ENCODE measurements at regions not wholly inside any gene's neighbourhood (a gene's known extent, or its start where the extent isn't known, plus 50 kb on each side); places are given as distances from the start of the nearest gene placed in this dataset.

DNA sequence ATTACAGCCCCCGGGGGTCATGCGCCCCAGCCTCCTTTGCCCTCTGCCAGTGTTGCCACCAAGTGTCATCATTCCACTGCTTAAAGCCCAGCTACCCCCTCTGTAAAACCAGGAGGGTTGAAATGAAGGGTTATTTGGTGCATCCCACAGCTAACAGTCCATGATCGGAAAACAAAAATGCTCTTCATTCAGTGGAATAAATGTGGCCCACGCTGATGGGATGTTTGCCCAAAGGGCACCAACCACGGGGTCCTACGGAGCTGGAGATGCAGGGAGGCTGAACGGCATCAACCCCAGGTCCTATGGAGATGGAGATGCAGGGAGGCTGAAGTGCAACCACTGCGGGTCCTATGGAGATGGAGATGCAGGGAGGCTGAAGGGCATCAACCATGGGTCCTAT is 218.5 kb upstream of the IRX1 start:
- TF ChIP-seq, protein P1, sequence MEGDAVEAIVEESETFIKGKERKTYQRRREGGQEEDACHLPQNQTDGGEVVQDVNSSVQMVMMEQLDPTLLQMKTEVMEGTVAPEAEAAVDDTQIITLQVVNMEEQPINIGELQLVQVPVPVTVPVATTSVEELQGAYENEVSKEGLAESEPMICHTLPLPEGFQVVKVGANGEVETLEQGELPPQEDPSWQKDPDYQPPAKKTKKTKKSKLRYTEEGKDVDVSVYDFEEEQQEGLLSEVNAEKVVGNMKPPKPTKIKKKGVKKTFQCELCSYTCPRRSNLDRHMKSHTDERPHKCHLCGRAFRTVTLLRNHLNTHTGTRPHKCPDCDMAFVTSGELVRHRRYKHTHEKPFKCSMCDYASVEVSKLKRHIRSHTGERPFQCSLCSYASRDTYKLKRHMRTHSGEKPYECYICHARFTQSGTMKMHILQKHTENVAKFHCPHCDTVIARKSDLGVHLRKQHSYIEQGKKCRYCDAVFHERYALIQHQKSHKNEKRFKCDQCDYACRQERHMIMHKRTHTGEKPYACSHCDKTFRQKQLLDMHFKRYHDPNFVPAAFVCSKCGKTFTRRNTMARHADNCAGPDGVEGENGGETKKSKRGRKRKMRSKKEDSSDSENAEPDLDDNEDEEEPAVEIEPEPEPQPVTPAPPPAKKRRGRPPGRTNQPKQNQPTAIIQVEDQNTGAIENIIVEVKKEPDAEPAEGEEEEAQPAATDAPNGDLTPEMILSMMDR (IDR thresholded peaks at IDR 0.05; ENCODE audit: borderline replicate concordance, extremely low read depth, insufficient read depth), result no peak
- no peak overlapping the region for H3K9ac ChIP-seq (ENCODE audit: low read length in 3 of 3)
- no peak overlapping the region for H3K27ac ChIP-seq (ENCODE audit: low read depth in 2 of 2, low read length in 2 of 2)
- intact Hi-C loops (cut with DNase I), result no loop called here
- DNase-seq, result no peak
- FAIRE-seq, result no peak
- H3K27me3 ChIP-seq (ENCODE audit: control insufficient read depth, insufficient read depth, low read length), result no peaks in the 10 kb centered on the region
- no peak overlapping the region for H3K4me3 ChIP-seq (ENCODE audit: low read length in 3 of 3)
- no peaks in the 10 kb centered on the region for H3K36me3 ChIP-seq (ENCODE audit: control insufficient read depth in 2 of 3, insufficient read depth in 3 of 3, low read length in 3 of 3)
- H3K4me1 ChIP-seq (ENCODE audit: control insufficient read depth in 2 of 3, insufficient read depth in 2 of 3, low read depth in 1 of 3, low read length in 3 of 3), result no peaks in the 10 kb centered on the region
- H3K9me3 ChIP-seq (ENCODE audit: control insufficient read depth in 2 of 3, insufficient read depth in 1 of 3, low read length in 3 of 3), result peaks cover 0 to 13% (median 0%) of the 10 kb centered on the region in 3 donors

DNA sequence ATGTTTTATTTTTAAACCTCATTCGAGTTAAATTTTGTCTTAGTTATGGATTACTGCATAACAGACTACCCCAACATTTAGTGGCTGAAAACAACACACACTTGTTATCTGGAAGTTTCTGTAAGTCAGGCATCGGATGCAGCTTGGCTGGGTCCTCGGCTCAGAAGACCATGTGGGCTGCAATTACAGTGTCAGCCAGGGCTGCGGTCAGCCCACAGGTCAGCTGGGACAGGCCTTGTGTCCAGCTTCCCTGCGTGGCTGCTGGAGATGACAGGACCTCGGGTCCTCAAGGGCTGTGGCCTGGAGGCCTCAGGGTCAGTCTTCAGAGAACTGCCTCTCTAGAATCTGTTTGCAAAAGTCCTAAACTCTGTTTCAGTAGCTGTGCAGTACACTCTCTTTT is 219.0 kb upstream of the IRX1 start:
- Histone ChIP-seq H3K4me3 (ENCODE audit: low read length in 3 of 3) (no peak overlapping the region), H3K27ac (ENCODE audit: low read depth in 2 of 2, low read length in 2 of 2) (no peak overlapping the region), H3K9me3 (ENCODE audit: control insufficient read depth in 2 of 3, insufficient read depth in 1 of 3, low read length in 3 of 3) (peaks cover 0 to 13% (median 0%) of the 10 kb centered on the region in 3 donors), H3K4me1 (ENCODE audit: control insufficient read depth in 2 of 3, insufficient read depth in 2 of 3, low read depth in 1 of 3, low read length in 3 of 3) (no peaks in the 10 kb centered on the region), H3K27me3 (ENCODE audit: control insufficient read depth, insufficient read depth, low read length) (no peaks in the 10 kb centered on the region), H3K36me3 (ENCODE audit: control insufficient read depth in 2 of 3, insufficient read depth in 3 of 3, low read length in 3 of 3) (no peaks in the 10 kb centered on the region), H3K9ac (ENCODE audit: low read length in 3 of 3) (no peak overlapping the region)
- DNase-seq (no peak), FAIRE-seq (no peak)
- intact Hi-C loops (cut with DNase I), result no loop called here
- TF ChIP-seq, protein P1 (IDR thresholded peaks at IDR 0.05; ENCODE audit: borderline replicate concordance, extremely low read depth, insufficient read depth), result no peak

DNA sequence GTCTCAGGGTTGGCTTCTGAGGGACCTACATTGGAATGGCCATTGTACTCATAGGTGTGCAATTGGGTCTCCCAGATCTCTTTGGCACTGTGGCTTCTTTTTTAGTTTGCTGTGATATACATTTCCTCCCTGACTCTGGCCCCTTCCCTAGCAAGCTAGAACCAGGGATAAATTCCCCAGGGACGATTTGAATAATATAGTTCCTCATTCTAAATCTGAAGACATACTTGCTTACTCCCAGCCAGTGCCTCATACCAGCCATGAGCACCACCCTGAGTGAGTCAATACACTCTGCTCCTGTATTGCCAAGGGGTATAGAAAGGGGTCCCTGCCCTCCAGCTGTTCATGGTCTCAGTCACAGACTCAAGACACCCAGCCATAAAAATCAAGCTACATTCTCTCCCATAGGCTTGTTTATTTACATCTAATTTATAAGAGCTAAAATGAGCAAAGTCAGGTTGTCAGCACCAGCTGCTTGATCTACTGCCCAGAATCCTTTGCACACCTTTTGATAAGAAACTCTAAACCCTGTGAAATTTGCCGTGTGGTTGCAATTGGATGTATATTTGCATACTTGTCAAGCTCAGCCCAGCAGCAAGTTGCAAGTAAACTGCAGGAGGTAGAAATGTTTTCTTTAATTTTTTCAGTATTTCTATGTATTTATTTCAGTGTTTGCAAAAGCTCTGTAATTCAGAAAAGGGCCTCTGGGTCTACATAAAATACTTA is 219.9 kb upstream of the IRX1 start:
- TF ChIP-seq, protein P1 (IDR thresholded peaks at IDR 0.05; ENCODE audit: borderline replicate concordance, extremely low read depth, insufficient read depth), result no peak
- no peak overlapping the region for H3K27ac ChIP-seq (ENCODE audit: low read depth in 2 of 2, low read length in 2 of 2)
- no peaks in the 10 kb centered on the region for H3K27me3 ChIP-seq (ENCODE audit: control insufficient read depth, insufficient read depth, low read length)
- H3K36me3 ChIP-seq (ENCODE audit: control insufficient read depth in 2 of 3, insufficient read depth in 3 of 3, low read length in 3 of 3), result no peaks in the 10 kb centered on the region
- no peak overlapping the region for H3K4me3 ChIP-seq (ENCODE audit: low read length in 3 of 3)
- no peaks in the 10 kb centered on the region for H3K4me1 ChIP-seq (ENCODE audit: control insufficient read depth in 2 of 3, insufficient read depth in 2 of 3, low read depth in 1 of 3, low read length in 3 of 3)
- H3K9ac ChIP-seq (ENCODE audit: low read length in 3 of 3), result no peak overlapping the region
- H3K9me3 ChIP-seq (ENCODE audit: control insufficient read depth in 2 of 3, insufficient read depth in 1 of 3, low read length in 3 of 3), result peaks cover 0 to 13% (median 0%) of the 10 kb centered on the region in 3 donors
- DNase-seq (no peak), FAIRE-seq (no peak)
- intact Hi-C loops (cut with DNase I), result no loop called here
